ENCODE measurements at regions not wholly inside any gene's neighbourhood (a gene's known extent, or its start where the extent isn't known, plus 50 kb on each side); places are given as distances from the start of the nearest gene placed in this dataset.
"Not testable (repeated sequence)": the region's sequence is repeated elsewhere in the genome, so short reads cannot be mapped to it uniquely, and the experiment has no call there.

GRCh38 chr2:200101922-200102321 is 146.5 kb downstream of the MAIP1 start:
- DNase-seq (ENCODE audit: low read depth in 2 of 2) = no peak

- no peak for DNase-seq (ENCODE audit: low read depth in 2 of 2)
Observed at GRCh38 chr2:200102971-200103370, 147.6 kb downstream of the MAIP1 start.

DNA sequence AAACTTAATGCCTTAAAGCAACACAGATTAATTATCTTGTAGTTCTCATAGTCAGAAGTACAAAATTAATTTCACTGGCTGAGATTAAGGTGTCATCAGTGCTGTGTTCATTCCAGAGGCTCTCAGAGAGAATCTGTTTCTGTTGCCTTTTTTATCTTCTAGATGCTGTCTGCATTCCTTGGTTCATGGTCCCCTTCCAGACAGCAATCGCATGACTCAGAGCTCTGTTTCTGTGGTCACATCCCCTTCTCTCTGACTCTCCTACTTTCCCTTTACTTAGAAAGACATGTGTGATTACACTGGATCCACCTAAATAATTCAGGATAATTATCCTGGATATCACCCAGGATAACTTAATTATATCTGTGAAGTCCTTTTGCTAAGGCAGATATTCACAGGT is 148.6 kb downstream of the MAIP1 start:
- no peak for DNase-seq (ENCODE audit: low read depth in 2 of 2)

GRCh38 chr2:200107514-200108217 is 152.3 kb downstream of the MAIP1 start:
- no peak for DNase-seq (ENCODE audit: low read depth in 2 of 2)

DNA sequence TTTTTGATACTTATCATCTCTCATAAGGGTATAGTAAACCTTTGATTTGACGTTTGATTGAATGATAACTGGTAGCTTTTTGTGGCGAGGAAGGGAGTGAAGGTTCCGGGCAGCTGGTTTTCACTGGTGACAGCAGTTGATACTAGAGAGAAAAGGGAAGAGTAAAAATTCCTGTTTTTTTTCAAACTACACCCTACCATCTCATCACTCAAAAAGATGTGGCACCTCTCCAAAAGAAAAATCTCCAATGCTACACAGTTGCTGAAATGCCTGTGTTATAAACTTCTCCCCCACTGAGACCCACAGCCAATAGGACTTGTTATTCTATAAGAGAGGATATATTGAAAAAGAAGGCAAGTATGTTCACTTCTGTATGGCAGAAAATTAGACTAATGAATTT is 154.0 kb downstream of the MAIP1 start:
- no peak for DNase-seq (ENCODE audit: low read depth in 2 of 2)

DNA sequence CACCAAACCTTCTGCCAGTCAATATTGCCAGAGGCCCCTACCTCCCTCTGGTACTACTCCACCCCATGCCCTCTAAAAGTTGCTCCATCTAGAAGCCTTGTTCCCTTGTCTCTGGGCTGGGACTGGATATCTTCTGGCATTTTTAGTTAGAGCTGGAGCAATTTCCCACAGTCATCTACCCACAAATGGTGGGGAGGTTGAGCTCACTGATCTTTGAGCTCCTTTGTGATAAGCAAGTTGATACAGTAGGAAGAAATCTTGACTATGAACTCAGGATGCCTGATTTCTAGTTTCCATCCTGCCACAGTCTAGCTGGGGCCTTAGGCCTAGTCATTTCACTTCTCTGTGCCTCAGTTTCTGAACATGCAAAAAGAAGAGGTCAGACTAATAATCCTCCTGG is 155.0 kb downstream of the MAIP1 start:
- DNase-seq (ENCODE audit: low read depth in 2 of 2) = no peak

DNA sequence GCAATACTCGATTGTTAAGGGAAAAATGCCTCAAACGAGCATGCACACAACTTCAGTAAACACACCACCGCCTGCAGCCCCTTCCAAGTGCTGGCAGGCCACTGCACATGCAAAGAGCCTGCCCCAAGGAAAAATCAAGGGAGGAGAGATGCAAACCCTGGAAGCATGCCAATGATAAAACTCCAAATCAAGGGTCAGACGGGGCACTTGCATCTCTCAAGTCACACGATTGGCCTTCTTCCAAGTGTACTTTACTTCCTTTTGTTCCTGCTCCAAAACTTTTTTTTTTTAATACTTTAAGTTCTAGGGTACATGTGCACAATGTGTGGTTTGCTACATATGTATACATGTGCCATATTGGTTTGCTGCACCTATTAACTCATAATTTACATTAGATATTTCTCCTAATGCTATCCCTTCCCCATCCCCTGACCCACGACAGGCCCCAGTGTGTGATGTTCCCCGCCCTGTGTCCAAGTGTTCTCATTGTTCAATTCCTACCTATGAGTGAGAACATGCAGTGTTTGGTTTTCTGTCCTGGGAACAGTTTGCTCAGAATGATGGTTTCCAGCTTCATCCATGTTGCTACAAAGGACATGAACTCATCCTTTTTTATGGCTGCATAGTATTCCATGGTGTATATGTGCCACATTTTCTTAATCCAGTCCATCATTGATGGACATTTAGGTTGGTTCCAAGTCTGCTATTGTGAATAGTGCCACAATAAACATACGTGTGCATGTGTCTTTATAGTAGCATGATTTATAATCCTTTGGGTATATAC is 157.8 kb downstream of the MAIP1 start:
- DNase-seq (ENCODE audit: low read depth in 2 of 2) = not testable (repeated sequence)

- DNase-seq (ENCODE audit: low read depth in 2 of 2) = no peak
Observed at GRCh38 chr2:200119236-200119635, 163.9 kb downstream of the MAIP1 start.

DNA sequence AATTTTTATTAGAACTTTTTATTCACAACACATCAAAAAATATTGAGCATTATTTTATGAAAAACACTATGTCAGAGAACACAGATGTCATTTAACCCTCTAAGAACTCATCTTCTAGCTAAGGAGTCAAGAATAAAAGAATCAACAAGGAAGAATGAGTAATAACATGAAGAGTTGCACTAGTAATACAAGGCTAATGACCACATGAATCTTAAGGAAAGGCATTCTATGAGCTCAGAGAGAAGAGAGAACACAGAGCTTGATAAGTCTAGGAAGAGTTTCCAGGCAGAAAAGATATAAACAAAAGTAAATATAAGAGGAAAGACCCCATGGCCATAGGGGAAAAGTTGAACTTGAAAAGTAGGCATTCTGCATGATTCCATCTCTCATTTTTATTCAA is 166.5 kb downstream of the MAIP1 start:
- DNase-seq (ENCODE audit: low read depth in 2 of 2) = no peak

DNA sequence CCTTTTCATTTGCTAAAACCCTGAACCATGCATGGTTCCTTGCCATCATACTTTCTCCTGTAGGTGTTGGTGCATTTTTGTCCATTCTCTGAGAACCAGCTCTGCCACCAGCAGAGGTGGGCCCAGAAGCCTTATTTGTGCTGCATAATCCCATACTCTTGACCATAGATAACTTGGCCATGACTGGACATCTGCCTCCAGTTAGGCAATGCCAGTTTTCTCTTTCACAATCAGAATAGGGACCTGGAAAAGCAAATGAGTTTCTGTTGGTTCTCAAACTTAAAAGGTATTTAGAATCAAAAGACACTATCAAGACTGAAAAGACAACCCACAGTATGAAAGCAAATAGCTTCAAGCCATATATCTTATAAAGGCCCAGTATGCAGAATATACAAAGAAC is 167.3 kb downstream of the MAIP1 start:
- DNase-seq (ENCODE audit: low read depth in 2 of 2) = no peak

- DNase-seq (ENCODE audit: low read depth in 2 of 2) = not testable (repeated sequence)
Observed at GRCh38 chr2:200124665-200125368, 169.4 kb downstream of the MAIP1 start.

DNA sequence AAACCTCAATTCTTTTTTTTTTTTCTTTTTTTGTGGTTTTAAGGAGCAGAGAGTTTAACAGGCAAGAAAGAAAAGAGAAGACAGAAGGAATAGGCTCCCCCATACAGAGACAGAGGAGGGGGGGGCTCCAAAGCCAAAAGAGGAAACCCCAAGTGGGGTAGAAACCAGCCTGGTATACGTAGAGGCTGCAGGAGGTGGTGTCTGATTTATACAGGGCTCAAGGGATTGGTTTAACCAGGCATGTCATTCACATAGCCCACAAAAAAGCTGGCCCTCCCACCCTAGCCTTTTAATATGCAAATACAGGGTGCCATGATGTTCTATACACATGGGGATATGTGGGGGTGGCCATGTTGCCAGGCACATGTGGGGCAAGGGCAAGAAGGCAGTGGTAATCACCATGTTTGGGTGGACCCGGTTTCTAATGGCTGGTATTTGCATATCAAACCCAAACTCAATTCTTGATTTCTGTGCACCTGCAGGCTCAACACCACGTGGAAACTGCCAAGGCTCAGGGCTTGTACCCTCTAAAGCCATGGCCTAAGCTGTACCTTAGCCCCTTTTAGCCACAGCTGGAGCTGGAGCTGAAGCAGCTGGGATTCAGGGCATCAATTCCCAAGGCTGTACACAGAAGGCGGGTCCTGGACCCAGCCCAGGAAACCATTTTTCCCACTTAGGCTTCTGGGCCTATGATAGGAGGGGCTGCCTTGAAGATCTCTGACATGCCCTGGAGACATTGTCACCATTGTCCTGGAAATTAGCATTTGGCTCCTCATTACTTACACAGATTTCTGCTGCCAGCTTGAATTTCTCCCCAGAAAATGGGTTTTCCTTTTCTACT is 170.3 kb downstream of the MAIP1 start:
- DNase-seq (ENCODE audit: low read depth in 2 of 2) = no peak

DNA sequence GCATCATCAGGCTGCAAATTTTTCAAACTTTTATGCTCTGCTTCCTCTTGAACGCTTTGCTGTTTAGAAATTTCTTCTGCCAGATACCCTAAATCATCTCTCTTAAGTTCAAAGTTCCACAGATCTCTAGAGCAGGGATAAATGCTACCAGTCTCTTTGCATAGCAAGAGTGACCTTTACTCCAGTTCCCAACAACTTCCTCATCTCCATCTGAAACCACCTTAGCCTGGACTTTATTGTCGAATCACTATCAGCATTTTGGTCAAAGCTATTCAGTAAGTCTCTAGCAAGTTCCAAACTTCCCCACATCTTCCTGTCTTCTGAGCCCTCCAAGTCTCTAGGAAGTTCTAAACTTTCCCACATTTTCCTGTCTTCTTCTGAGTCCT is 170.9 kb downstream of the MAIP1 start:
- DNase-seq (ENCODE audit: low read depth in 2 of 2) = not testable (repeated sequence)

GRCh38 chr2:200126680-200127079 is 171.3 kb downstream of the MAIP1 start:
- DNase-seq (ENCODE audit: low read depth in 2 of 2) = not testable (repeated sequence)

DNA sequence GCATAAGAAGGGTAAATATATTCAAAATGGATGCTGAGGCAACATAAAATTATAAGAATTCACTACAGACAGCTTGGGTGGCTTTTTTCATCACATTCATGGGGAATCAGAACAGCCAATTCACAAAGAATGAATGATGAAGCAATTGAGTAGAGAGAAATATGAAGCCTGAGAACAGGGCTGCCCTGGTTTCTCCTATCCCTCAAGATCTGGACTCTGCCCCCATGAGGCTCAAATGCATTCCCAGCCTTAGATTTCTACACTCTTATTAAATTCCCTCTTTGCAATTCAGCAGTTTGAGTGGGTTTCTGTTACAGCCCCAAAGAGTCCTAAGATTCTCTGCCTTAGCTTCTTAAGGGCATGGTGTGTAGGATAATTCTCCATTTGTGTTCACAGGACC is 172.5 kb downstream of the MAIP1 start:
- DNase-seq (ENCODE audit: low read depth in 2 of 2) = no peak

GRCh38 chr2:200128296-200128695 is 172.9 kb downstream of the MAIP1 start:
- DNase-seq (ENCODE audit: low read depth in 2 of 2) = no peak

GRCh38 chr2:200129721-200130462 is 174.5 kb downstream of the MAIP1 start:
- no peak for DNase-seq (ENCODE audit: low read depth in 2 of 2)

DNA sequence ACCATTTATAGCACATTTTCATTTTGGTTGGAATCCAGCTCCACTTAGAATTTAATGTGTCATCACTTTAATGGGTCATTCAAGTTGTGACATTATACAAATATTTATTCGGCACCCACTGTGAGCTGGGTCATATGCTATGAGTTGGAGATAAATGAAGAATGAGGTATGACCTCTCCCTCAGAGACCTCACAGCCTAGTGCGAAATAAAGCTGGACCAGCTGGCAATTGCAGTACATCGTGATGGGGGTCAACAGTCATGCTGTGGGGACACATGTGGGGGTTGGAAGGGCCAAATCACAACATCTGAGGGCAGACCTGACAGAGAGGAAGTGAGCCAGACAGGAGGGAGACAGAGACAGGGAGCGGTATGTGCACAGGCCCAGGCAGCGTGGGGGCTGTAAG is 175.4 kb downstream of the MAIP1 start:
- no peak for DNase-seq (ENCODE audit: low read depth in 2 of 2)

DNA sequence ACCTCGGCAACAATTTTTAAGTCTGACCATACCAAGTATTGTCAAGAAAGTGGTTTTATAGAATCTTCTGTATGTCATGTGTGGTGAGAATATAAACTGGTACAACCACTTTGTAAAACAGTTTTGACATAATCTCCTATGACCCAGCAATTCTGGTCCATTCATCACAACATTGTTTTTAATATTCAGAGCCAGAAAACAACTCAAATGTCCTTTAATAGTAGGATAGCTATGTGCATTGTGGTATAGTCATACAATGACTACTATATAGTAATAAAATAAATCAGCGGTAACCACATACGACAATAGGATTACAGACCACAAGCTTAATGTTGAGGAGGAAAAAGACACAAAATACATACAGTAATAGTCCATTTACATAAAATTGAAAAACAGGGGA is 175.2 kb upstream of the SPATS2L start:
- no peak for DNase-seq (ENCODE audit: low read depth in 2 of 2)

- DNase-seq (ENCODE audit: low read depth in 2 of 2) = no peak
Observed at GRCh38 chr2:200135082-200135481, 171.4 kb upstream of the SPATS2L start.

DNA sequence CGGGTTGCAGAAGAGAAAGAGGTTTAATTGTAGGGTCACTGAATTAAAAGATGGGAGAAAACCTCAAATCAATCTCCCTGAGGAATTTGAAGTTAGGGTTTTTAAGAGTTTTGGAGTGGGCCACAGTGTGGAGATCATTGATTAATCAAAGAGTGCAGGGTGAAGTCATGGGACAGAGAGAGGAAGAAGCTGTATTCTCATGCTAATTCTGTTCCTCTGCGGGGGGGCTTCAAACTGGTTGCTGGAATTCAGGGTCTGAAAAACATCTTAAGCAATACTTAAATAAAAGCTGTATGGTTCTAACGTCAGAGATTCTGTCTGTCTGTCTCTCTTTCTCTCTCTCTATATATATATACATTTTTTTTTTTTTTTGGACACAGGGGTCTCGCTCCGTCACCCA is 169.8 kb upstream of the SPATS2L start:
- DNase-seq (ENCODE audit: low read depth in 2 of 2) = no peak
